ENCODE measurements at regions not wholly inside any gene's neighbourhood (a gene's known extent, or its start where the extent isn't known, plus 50 kb on each side); places are given as distances from the start of the nearest gene placed in this dataset.
"Not testable (repeated sequence)": the region's sequence is repeated elsewhere in the genome, so short reads cannot be mapped to it uniquely, and the experiment has no call there.

- Histone ChIP-seq H3K36me3 (replicated peaks in 1 of 2) (no peaks in the 10 kb centered on the region), H3K27me3 (no peaks in the 10 kb centered on the region), H3K9me3 (replicated peaks in 1 of 3) (no peaks in the 10 kb centered on the region), H3K4me3 (no peak overlapping the region), H3K27ac (no peak overlapping the region), H3K4me1 (replicated peaks in 1 of 2) (no peaks in the 10 kb centered on the region)
- intact Hi-C loops (cut with DNase I) = no loop called here
- WGBS, 4 donors = 55 to 74% (median 67%) methylated on average over 16 of the region's 16 CpGs
- TF ChIP-seq CTCF (IDR thresholded peaks at IDR 0.05) (no peak), POLR2A (IDR thresholded peaks at IDR 0.05) (no peak)
- DNase-seq = no peak
Measured at GRCh38 chr2:230627806-230628724, 84.6 kb upstream of the CAB39 start.

- H3K4me1 ChIP-seq (replicated peaks in 1 of 2) = no peaks in the 10 kb centered on the region
- no peak for DNase-seq
- no peak overlapping the region for H3K27ac ChIP-seq
- 94 to 99% (median 98%) methylated on average over 4 of the region's 4 CpGs for WGBS, 4 donors
- no peaks in the 10 kb centered on the region for H3K27me3 ChIP-seq
- intact Hi-C loops (cut with DNase I) = no loop called here
- TF ChIP-seq CTCF (IDR thresholded peaks at IDR 0.05) (no peak), POLR2A (IDR thresholded peaks at IDR 0.05) (no peak)
- no peaks in the 10 kb centered on the region for H3K9me3 ChIP-seq (replicated peaks in 1 of 3)
- no peak overlapping the region for H3K4me3 ChIP-seq
- H3K36me3 ChIP-seq (replicated peaks in 1 of 2) = no peaks in the 10 kb centered on the region
Measured at GRCh38 chr2:230631470-230631869, 81.2 kb upstream of the CAB39 start.

GRCh38 chr2:230634146-230634545 lies 78.5 kb upstream of the CAB39 start:
- no peaks in the 10 kb centered on the region for H3K36me3 ChIP-seq (replicated peaks in 1 of 2)
- intact Hi-C loops (cut with DNase I) = no loop called here
- no peak overlapping the region for H3K27ac ChIP-seq
- no peak for DNase-seq
- TF ChIP-seq CTCF (IDR thresholded peaks at IDR 0.05) = no peak
- TF ChIP-seq POLR2A (IDR thresholded peaks at IDR 0.05) = no peak
- H3K4me3 ChIP-seq = no peak overlapping the region
- no peaks in the 10 kb centered on the region for H3K27me3 ChIP-seq
- no peaks in the 10 kb centered on the region for H3K9me3 ChIP-seq (replicated peaks in 1 of 3)
- no peaks in the 10 kb centered on the region for H3K4me1 ChIP-seq (replicated peaks in 1 of 2)
- 68 to 81% (median 72%) methylated on average over 1 of the region's 1 CpG for WGBS, 4 donors

GRCh38 chr2:230634721-230635313 lies 77.8 kb upstream of the CAB39 start:
- H3K27me3 ChIP-seq; H3K9me3 ChIP-seq (replicated peaks in 1 of 3); H3K4me3 ChIP-seq; H3K27ac ChIP-seq; intact Hi-C loops (cut with DNase I); H3K36me3 ChIP-seq (replicated peaks in 1 of 2); H3K4me1 ChIP-seq (replicated peaks in 1 of 2): not testable (repeated sequence)
- WGBS, 4 donors = 90 to 96% (median 93%) methylated on average over 5 of the region's 5 CpGs
- peak in 1 of 7 donors; percentile 14 for DNase-seq
